ENCODE measurements at regions not wholly inside any gene's neighbourhood (a gene's known extent, or its start where the extent isn't known, plus 50 kb on each side); places are given as distances from the start of the nearest gene placed in this dataset.
"Not testable (repeated sequence)": the region's sequence is repeated elsewhere in the genome, so short reads cannot be mapped to it uniquely, and the experiment has no call there.

DNA sequence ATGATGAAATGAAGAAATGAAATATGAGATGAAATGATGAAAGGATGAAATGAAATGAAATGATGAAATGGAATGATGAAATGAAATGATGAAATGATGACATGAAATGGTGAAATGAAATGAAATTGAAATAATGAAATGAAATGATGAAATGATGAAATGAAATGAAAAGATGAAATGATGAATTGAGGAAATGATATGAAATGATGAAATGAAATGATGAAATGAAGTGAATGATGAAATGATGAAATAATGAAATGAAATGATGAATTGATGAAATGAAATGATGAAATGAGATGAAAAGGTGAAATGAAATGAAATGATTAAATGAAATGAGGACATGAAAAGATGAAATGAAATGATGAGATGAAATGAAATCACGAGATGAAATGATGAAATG lies 639.2 kb downstream of the GOLGA6L6 start:
- TF ChIP-seq, protein P1, sequence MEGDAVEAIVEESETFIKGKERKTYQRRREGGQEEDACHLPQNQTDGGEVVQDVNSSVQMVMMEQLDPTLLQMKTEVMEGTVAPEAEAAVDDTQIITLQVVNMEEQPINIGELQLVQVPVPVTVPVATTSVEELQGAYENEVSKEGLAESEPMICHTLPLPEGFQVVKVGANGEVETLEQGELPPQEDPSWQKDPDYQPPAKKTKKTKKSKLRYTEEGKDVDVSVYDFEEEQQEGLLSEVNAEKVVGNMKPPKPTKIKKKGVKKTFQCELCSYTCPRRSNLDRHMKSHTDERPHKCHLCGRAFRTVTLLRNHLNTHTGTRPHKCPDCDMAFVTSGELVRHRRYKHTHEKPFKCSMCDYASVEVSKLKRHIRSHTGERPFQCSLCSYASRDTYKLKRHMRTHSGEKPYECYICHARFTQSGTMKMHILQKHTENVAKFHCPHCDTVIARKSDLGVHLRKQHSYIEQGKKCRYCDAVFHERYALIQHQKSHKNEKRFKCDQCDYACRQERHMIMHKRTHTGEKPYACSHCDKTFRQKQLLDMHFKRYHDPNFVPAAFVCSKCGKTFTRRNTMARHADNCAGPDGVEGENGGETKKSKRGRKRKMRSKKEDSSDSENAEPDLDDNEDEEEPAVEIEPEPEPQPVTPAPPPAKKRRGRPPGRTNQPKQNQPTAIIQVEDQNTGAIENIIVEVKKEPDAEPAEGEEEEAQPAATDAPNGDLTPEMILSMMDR (IDR thresholded peaks at IDR 0.05): not testable (repeated sequence)
- not testable (repeated sequence) for TF ChIP-seq TAF1 (IDR thresholded peaks at IDR 0.05; ENCODE audit: borderline replicate concordance, low read depth, low read length)
- TF ChIP-seq, protein P2, sequence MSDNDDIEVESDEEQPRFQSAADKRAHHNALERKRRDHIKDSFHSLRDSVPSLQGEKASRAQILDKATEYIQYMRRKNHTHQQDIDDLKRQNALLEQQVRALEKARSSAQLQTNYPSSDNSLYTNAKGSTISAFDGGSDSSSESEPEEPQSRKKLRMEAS (IDR thresholded peaks at IDR 0.05; ENCODE audit: low read depth): not testable (repeated sequence)
- TF ChIP-seq, protein P3, sequence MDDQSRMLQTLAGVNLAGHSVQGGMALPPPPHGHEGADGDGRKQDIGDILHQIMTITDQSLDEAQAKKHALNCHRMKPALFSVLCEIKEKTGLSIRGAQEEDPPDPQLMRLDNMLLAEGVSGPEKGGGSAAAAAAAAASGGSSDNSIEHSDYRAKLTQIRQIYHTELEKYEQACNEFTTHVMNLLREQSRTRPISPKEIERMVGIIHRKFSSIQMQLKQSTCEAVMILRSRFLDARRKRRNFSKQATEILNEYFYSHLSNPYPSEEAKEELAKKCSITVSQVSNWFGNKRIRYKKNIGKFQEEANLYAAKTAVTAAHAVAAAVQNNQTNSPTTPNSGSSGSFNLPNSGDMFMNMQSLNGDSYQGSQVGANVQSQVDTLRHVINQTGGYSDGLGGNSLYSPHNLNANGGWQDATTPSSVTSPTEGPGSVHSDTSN (IDR thresholded peaks at IDR 0.05): not testable (repeated sequence)
